ENCODE measurements at regions not wholly inside any gene's neighbourhood (a gene's known extent, or its start where the extent isn't known, plus 50 kb on each side); places are given as distances from the start of the nearest gene placed in this dataset.

DNA sequence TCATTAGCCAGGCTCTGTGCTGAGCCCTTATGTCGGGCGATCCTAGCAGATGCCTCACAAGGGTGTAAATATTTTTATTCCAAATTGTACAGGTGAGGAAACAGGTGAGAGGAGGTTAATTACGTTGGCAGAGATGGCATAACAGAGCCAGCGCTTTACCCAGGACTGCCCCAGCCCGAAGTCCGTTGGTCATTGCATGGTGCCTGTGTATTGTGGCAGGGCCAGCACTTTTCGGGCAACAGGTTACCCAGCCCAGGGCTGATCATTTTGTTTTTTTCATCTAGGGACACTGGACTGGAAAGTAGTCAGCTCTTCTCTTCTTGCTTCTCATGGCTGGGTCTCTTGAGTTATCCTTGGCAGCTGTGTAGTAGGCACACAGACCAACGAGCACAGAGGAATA lies 202.2 kb upstream of the NAV2 start:
- TF ChIP-seq MYC (IDR thresholded peaks at IDR 0.05; ENCODE audit: low read depth, low read length): no peak
- TF ChIP-seq, protein P1, sequence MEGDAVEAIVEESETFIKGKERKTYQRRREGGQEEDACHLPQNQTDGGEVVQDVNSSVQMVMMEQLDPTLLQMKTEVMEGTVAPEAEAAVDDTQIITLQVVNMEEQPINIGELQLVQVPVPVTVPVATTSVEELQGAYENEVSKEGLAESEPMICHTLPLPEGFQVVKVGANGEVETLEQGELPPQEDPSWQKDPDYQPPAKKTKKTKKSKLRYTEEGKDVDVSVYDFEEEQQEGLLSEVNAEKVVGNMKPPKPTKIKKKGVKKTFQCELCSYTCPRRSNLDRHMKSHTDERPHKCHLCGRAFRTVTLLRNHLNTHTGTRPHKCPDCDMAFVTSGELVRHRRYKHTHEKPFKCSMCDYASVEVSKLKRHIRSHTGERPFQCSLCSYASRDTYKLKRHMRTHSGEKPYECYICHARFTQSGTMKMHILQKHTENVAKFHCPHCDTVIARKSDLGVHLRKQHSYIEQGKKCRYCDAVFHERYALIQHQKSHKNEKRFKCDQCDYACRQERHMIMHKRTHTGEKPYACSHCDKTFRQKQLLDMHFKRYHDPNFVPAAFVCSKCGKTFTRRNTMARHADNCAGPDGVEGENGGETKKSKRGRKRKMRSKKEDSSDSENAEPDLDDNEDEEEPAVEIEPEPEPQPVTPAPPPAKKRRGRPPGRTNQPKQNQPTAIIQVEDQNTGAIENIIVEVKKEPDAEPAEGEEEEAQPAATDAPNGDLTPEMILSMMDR (IDR thresholded peaks at IDR 0.05; ENCODE audit: low read depth, low read length): no peak

All from NB4 (cell line).